HEK293 (cell line): ENCODE measurements at regions not wholly inside any gene's neighbourhood (a gene's known extent, or its start where the extent isn't known, plus 50 kb on each side); places are given as distances from the start of the nearest gene placed in this dataset.

Experiments used
- CTCF ChIA-PET: fragments of 350-600 bp; formaldehyde crosslinking; extraction: SDS; loops from one replicate; lab custom pipeline; 2021; ENCODE audit warnings: antibody characterized with exemption; lab: Yijun Ruan, JAX
- POLR2A ChIA-PET: fragments of 300-600 bp; formaldehyde crosslinking; extraction: SDS; loops from one replicate; lab custom pipeline; 2020; ENCODE audit warnings: antibody characterized with exemption, inconsistent platforms; lab: Yijun Ruan, JAX
- H3K27ac ChIP-seq: fragments of 200-500 bp; sonication (Bioruptor generic); 2 replicates; pipeline ENCODE4 v1.5.1; 2014; ENCODE audit warnings: low read depth, low read length, control low read depth, inconsistent platforms; ENCODE audit errors: extremely low read depth
- H3K36me3 ChIP-seq, 2 experiments: fragments of 200-500 bp in 1 of 2; sonication (Bioruptor generic) in 1 of 2; 1 replicate in 1 of 2; 2 replicates in 1 of 2; pipeline ENCODE4 v1.5.1; 2014 to 2017; ENCODE audit warnings: inconsistent platforms in 2 of 2, low read length in 2 of 2; ENCODE audit not compliant: control insufficient read depth in 2 of 2, insufficient read depth in 1 of 2
- H3K4me1 ChIP-seq: fragments of 200-500 bp; sonication (Bioruptor generic); 2 replicates; pipeline ENCODE4 v1.5.1; 2014; ENCODE audit warnings: mild to moderate bottlenecking, low read length, inconsistent platforms; ENCODE audit not compliant: control insufficient read depth, insufficient read depth
- H3K4me3 ChIP-seq: 2 replicates; pipeline ENCODE4 v1.5.1; 2011; ENCODE audit warnings: low read depth, mild to moderate bottlenecking, control low read depth, low read length, moderate library complexity
- H3K9me3 ChIP-seq: fragments of 200-500 bp; sonication (Bioruptor generic); 2 replicates; pipeline ENCODE4 v1.5.1; 2014; ENCODE audit warnings: low read depth, low read length, inconsistent platforms; ENCODE audit not compliant: control insufficient read depth, insufficient read depth
- GLI4 ChIP-seq: fragments of 450-650 bp; formaldehyde crosslinking; IDR thresholded peaks from 2 replicates; pipeline ENCODE4 v1.5.1; 2016; ENCODE audit warnings: missing biosample characterization, missing genetic modification characterization
- GLIS1 ChIP-seq: fragments of 450-650 bp; formaldehyde crosslinking; IDR thresholded peaks from 2 replicates; pipeline ENCODE4 v1.5.1; 2016; ENCODE audit warnings: missing biosample characterization, missing genetic modification characterization
- IKZF3 ChIP-seq: fragments of 450-650 bp; IDR thresholded peaks from 2 replicates; pipeline ENCODE4 v1.5.0; 2018; ENCODE audit warnings: missing biosample characterization, mild to moderate bottlenecking, missing genetic modification characterization, moderate library complexity
- MYNN ChIP-seq: fragments of 450-650 bp; formaldehyde crosslinking; IDR thresholded peaks from 2 replicates; pipeline ENCODE4 v1.5.1; 2016; ENCODE audit warnings: missing biosample characterization, missing genetic modification characterization, borderline replicate concordance
- MZF1 ChIP-seq: fragments of 450-650 bp; formaldehyde crosslinking; IDR thresholded peaks from 2 replicates; pipeline ENCODE4 v1.5.1; 2017; ENCODE audit warnings: missing biosample characterization, missing genetic modification characterization, borderline replicate concordance
- OSR2 ChIP-seq: fragments of 450-650 bp; formaldehyde crosslinking; IDR thresholded peaks from 2 replicates; pipeline ENCODE4 v1.5.1; 2016; ENCODE audit warnings: missing biosample characterization, missing genetic modification characterization
- PRDM2 ChIP-seq: fragments of 450-650 bp; formaldehyde crosslinking; IDR thresholded peaks from 2 replicates; pipeline ENCODE4 v1.5.1; 2016; ENCODE audit warnings: missing biosample characterization, missing genetic modification characterization, borderline replicate concordance
- REST ChIP-seq: fragments of 450-650 bp; formaldehyde crosslinking; IDR thresholded peaks from 2 replicates; pipeline ENCODE4 v1.5.1; 2016; ENCODE audit warnings: missing biosample characterization, missing genetic modification characterization
- SETDB1 ChIP-seq: IDR thresholded peaks from one replicate; pipeline ENCODE4 v1.6.1; 2017; ENCODE audit warnings: mild to moderate bottlenecking, low read length, moderate library complexity, mixed read lengths; ENCODE audit not compliant: insufficient read length
- TSHZ1 ChIP-seq: fragments of 450-650 bp; formaldehyde crosslinking; IDR thresholded peaks from 2 replicates; pipeline ENCODE4 v1.5.1; 2016; ENCODE audit warnings: missing biosample characterization, missing genetic modification characterization, borderline replicate concordance
- ZBTB44 ChIP-seq: fragments of 450-650 bp; IDR thresholded peaks from 2 replicates; pipeline ENCODE4 v1.5.1; 2018; ENCODE audit warnings: missing biosample characterization, mild to moderate bottlenecking, missing genetic modification characterization
- ZBTB6 ChIP-seq: fragments of 450-650 bp; formaldehyde crosslinking; IDR thresholded peaks from 2 replicates; pipeline ENCODE4 v1.5.1; 2017; ENCODE audit warnings: missing biosample characterization, missing genetic modification characterization
- ZIC2 ChIP-seq: fragments of 450-650 bp; formaldehyde crosslinking; IDR thresholded peaks from 2 replicates; pipeline ENCODE4 v1.5.1; 2016; ENCODE audit warnings: missing biosample characterization, missing genetic modification characterization
- ZNF19 ChIP-seq: fragments of 450-650 bp; formaldehyde crosslinking; IDR thresholded peaks from 2 replicates; pipeline ENCODE4; 2016; ENCODE audit warnings: missing biosample characterization, missing genetic modification characterization, low read depth
- ZNF354C ChIP-seq: fragments of 450-650 bp; formaldehyde crosslinking; IDR thresholded peaks from 2 replicates; pipeline ENCODE4 v1.5.1; 2016; ENCODE audit warnings: missing biosample characterization, missing genetic modification characterization, low read depth, borderline replicate concordance
- ZNF449 ChIP-seq: fragments of 450-650 bp; formaldehyde crosslinking; IDR thresholded peaks from 2 replicates; pipeline ENCODE4 v1.5.1; 2017; ENCODE audit warnings: missing biosample characterization, mild to moderate bottlenecking, missing genetic modification characterization, moderate library complexity
- ZNF621 ChIP-seq: fragments of 450-650 bp; formaldehyde crosslinking; IDR thresholded peaks from 2 replicates; pipeline ENCODE4 v1.5.1; 2017; ENCODE audit warnings: missing biosample characterization, missing genetic modification characterization
- ZNF660 ChIP-seq: fragments of 450-650 bp; IDR thresholded peaks from 2 replicates; pipeline ENCODE4 v1.5.1; 2018; ENCODE audit warnings: missing biosample characterization, mild to moderate bottlenecking, missing genetic modification characterization

- TF ChIP-seq IKZF3 (tag by site-specific recombination) (no peak), ZIC2 (no peak), TSHZ1 (tag by site-specific recombination) (no peak), ZBTB44 (tag by site-specific recombination) (no peak), GLIS1 (tag by site-specific recombination) (no peak), ZNF660 (tag by site-specific recombination) (no peak), GLI4 (tag by site-specific recombination) (no peak), ZNF354C (tag by site-specific recombination) (no peak)
These were observed 180.9 kb upstream of the DEPDC1 start (continued) for GRCh38 chr1:68677684-68678351.

- Histone ChIP-seq H3K4me1 (no peaks in the 10 kb centered on the region), H3K9me3 (no peaks in the 10 kb centered on the region), H3K27ac (no peak overlapping the region), H3K36me3 (no peaks in the 10 kb centered on the region), H3K4me3 (no peak overlapping the region)
- POLR2A ChIA-PET, result no interaction called here
- CTCF ChIA-PET, result interaction anchor here (0.7 kb wide), 1 partner anchor 591 kb away, joined by 4 read pairs; no protein-coding TSS in a partner anchor
- TF ChIP-seq MZF1 (tag by site-specific recombination), result no peak
- TF ChIP-seq OSR2 (tag by site-specific recombination), result no peak
- TF ChIP-seq MYNN (tag by site-specific recombination), result no peak
- no peak for TF ChIP-seq ZBTB6 (tag by site-specific recombination)
- no peak for TF ChIP-seq ZNF621 (tag by site-specific recombination)
- TF ChIP-seq SETDB1, result no peak
- no peak for TF ChIP-seq ZNF449 (tag by site-specific recombination)
- TF ChIP-seq PRDM2, result no peak
- TF ChIP-seq REST (tag by site-specific recombination), result no peak
- TF ChIP-seq ZNF19 (tag by site-specific recombination), result no peak
These were observed 199.3 kb upstream of the DEPDC1 start for GRCh38 chr1:68696221-68696620.
